Nucleus accumbens (tissue), 56 donors: ENCODE measurements at regions not wholly inside any gene's neighbourhood (a gene's known extent, or its start where the extent isn't known, plus 50 kb on each side); places are given as distances from the start of the nearest gene placed in this dataset.
A peak's percentile ranks its signal among the peaks of the same experiment; 100 is the strongest.

ENCODE experiments used
- DNase-seq, 56 donors: peaks; one replicate each; lab custom pipeline; 2025; lab: John Stamatoyannopoulos, UW

GRCh38 chr5:118692811-118693342 is 295.5 kb downstream of the DTWD2 start:
- no peak for DNase-seq

- DNase-seq = no peak
Observed at GRCh38 chr5:118687661-118688621, 300.4 kb downstream of the DTWD2 start.

- DNase-seq = no peak
Observed at GRCh38 chr5:118687100-118687499, 301.2 kb downstream of the DTWD2 start.

GRCh38 chr5:118681655-118682054 is 306.7 kb downstream of the DTWD2 start:
- DNase-seq = no peak

- DNase-seq = peak in 2 of 56 donors; percentile 2 to 7
Observed at GRCh38 chr5:118679264-118679940, 308.9 kb downstream of the DTWD2 start.

- DNase-seq = peak in 1 of 56 donors; percentile 3
Observed at GRCh38 chr5:118678746-118679145, 309.6 kb downstream of the DTWD2 start.

- no peak for DNase-seq
Observed at GRCh38 chr5:118675247-118675646, 313.1 kb downstream of the DTWD2 start.

- DNase-seq = no peak
Observed at GRCh38 chr5:118657576-118657975, 330.8 kb downstream of the DTWD2 start.

GRCh38 chr5:118653872-118654271 is 334.5 kb downstream of the DTWD2 start:
- DNase-seq = no peak

- DNase-seq = no peak
Observed at GRCh38 chr5:118653183-118653582, 335.2 kb downstream of the DTWD2 start.

- DNase-seq = no peak
Observed at GRCh38 chr5:118651002-118651401, 337.3 kb downstream of the DTWD2 start.

GRCh38 chr5:118647587-118647986 is 340.8 kb downstream of the DTWD2 start:
- no peak for DNase-seq

- no peak for DNase-seq
Observed at GRCh38 chr5:118646917-118647316, 341.4 kb downstream of the DTWD2 start.

GRCh38 chr5:118637947-118638670 is 350.2 kb downstream of the DTWD2 start:
- no peak for DNase-seq

GRCh38 chr5:118628660-118629354 is 359.5 kb downstream of the DTWD2 start:
- peak in 1 of 56 donors; percentile 6 for DNase-seq

GRCh38 chr5:118620233-118620632 is 368.1 kb downstream of the DTWD2 start:
- DNase-seq = no peak

GRCh38 chr5:118619823-118620222 is 368.5 kb downstream of the DTWD2 start:
- no peak for DNase-seq

GRCh38 chr5:118616281-118616680 is 372.1 kb downstream of the DTWD2 start:
- no peak for DNase-seq

GRCh38 chr5:118614731-118615456 is 373.5 kb downstream of the DTWD2 start:
- DNase-seq = no peak
